NCI-H526 treated with DMSO at 0.1 percent for 48 hours (cell line): ENCODE measurements at regions not wholly inside any gene's neighbourhood (a gene's known extent, or its start where the extent isn't known, plus 50 kb on each side); places are given as distances from the start of the nearest gene placed in this dataset.
"Not testable (repeated sequence)": the region's sequence is repeated elsewhere in the genome, so short reads cannot be mapped to it uniquely, and the experiment has no call there.

Source experiments
- DNase-seq: peaks from one replicate; lab custom pipeline; 2025; lab: John Stamatoyannopoulos, UW

- DNase-seq = no peak
Observed at GRCh38 chr4:79547851-79548250, 139.8 kb upstream of the GK2 start.

- not testable (repeated sequence) for DNase-seq
Observed at GRCh38 chr4:79545292-79545691, 137.3 kb upstream of the GK2 start.

GRCh38 chr4:79540143-79540542 lies 132.1 kb upstream of the GK2 start:
- no peak for DNase-seq

- no peak for DNase-seq
Observed at GRCh38 chr4:79535516-79535915, 127.5 kb upstream of the GK2 start.

- no peak for DNase-seq
Observed at GRCh38 chr4:79528241-79528706, 120.2 kb upstream of the GK2 start.

- no peak for DNase-seq
Observed at GRCh38 chr4:79526641-79527565, 118.9 kb upstream of the GK2 start.

GRCh38 chr4:79516114-79516513 lies 108.1 kb upstream of the GK2 start:
- no peak for DNase-seq

- no peak for DNase-seq
Observed at GRCh38 chr4:79514621-79515329, 106.7 kb upstream of the GK2 start.

GRCh38 chr4:79513576-79513975 lies 105.5 kb upstream of the GK2 start:
- no peak for DNase-seq

- DNase-seq = no peak
Observed at GRCh38 chr4:79512363-79512762, 104.3 kb upstream of the GK2 start.

GRCh38 chr4:79502081-79502480 lies 94.1 kb upstream of the GK2 start:
- DNase-seq = no peak

- no peak for DNase-seq
Observed at GRCh38 chr4:79498282-79498681, 90.3 kb upstream of the GK2 start.

- no peak for DNase-seq
Observed at GRCh38 chr4:79497001-79497400, 89.0 kb upstream of the GK2 start.

- peak; percentile 6 for DNase-seq
Observed at GRCh38 chr4:79495447-79495846, 87.4 kb upstream of the GK2 start.

- no peak for DNase-seq
Observed at GRCh38 chr4:79492148-79492547, 84.1 kb upstream of the GK2 start.

- DNase-seq = no peak
Observed at GRCh38 chr4:79489506-79489905, 81.5 kb upstream of the GK2 start.

- DNase-seq = no peak
Observed at GRCh38 chr4:79476196-79476595, 68.2 kb upstream of the GK2 start.

GRCh38 chr4:79473439-79473724 lies 65.4 kb upstream of the GK2 start:
- no peak for DNase-seq

- DNase-seq = no peak
Observed at GRCh38 chr4:79472693-79473438, 64.8 kb upstream of the GK2 start.

- no peak for DNase-seq
Observed at GRCh38 chr4:79472036-79472435, 64.0 kb upstream of the GK2 start.

- DNase-seq = no peak
Observed at GRCh38 chr4:79471309-79471708, 63.3 kb upstream of the GK2 start.

- DNase-seq = no peak
Observed at GRCh38 chr4:79467246-79467932, 59.4 kb upstream of the GK2 start.
